IMR-90 (cell line): ENCODE measurements at regions not wholly inside any gene's neighbourhood (a gene's known extent, or its start where the extent isn't known, plus 50 kb on each side); places are given as distances from the start of the nearest gene placed in this dataset.
"Not testable (repeated sequence)": the region's sequence is repeated elsewhere in the genome, so short reads cannot be mapped to it uniquely, and the experiment has no call there.

Source experiments
- ATAC-seq: fragments of 200-7000 bp; cut with Tn5 transposase; 2 replicates; pipeline ENCODE4 v1.9.1; 2020; ENCODE audit warnings: low read depth, mild to moderate bottlenecking, moderate library complexity
- BruUV-seq: library from RNA; stranded (reverse); fragments of 400-500 nt; replicated peaks from 2 replicates; lab custom pipeline; 2021; lab: Mats Ljungman, UMichigan
- CTCF ChIA-PET: fragments of 300-600 bp; formaldehyde crosslinking; extraction: SDS; loops from one replicate; lab custom pipeline; 2021; ENCODE audit warnings: antibody characterized with exemption; lab: Yijun Ruan, JAX
- POLR2A ChIA-PET: fragments of 300-600 bp; sonication (Branson Sonifier 250); formaldehyde crosslinking; loops from one replicate; lab custom pipeline; 2022; ENCODE audit warnings: antibody characterized with exemption; ENCODE audit not compliant: unreplicated experiment; lab: Charles Lee
- DNase-seq: peaks from one replicate; pipeline ENCODE4 v3.0.0; 2013
- H2AFZ ChIP-seq: replicated peaks from 2 replicates; pipeline ENCODE3; 2013; ENCODE audit warnings: low read length, mild to moderate bottlenecking; ENCODE audit not compliant: poor library complexity
- H2AK5ac ChIP-seq: 2 replicates; pipeline ENCODE4 v1.6.1; 2013; ENCODE audit warnings: low read depth, low read length, inconsistent platforms
- H2AK9ac ChIP-seq: replicated peaks from 2 replicates; pipeline ENCODE3; 2013; ENCODE audit warnings: mild to moderate bottlenecking, low read depth, low read length, moderate library complexity; ENCODE audit not compliant: poor library complexity
- H2BK120ac ChIP-seq: 2 replicates; pipeline ENCODE4 v1.6.1; 2013; ENCODE audit warnings: low read depth, low read length, inconsistent platforms
- H2BK15ac ChIP-seq: 3 replicates; pipeline ENCODE4 v1.6.1; 2013; ENCODE audit warnings: low read depth, low read length, inconsistent platforms
- H2BK20ac ChIP-seq: 2 replicates; pipeline ENCODE4 v1.6.1; 2013; ENCODE audit warnings: low read depth, mild to moderate bottlenecking, inconsistent platforms, low read length, moderate library complexity
- H2BK5ac ChIP-seq: 2 replicates; pipeline ENCODE4 v1.6.1; 2013; ENCODE audit warnings: mild to moderate bottlenecking, low read depth, low read length, inconsistent platforms; ENCODE audit not compliant: poor library complexity, severe bottlenecking
- H3K14ac ChIP-seq: replicated peaks from 2 replicates; pipeline ENCODE4 v1.6.1; 2013; ENCODE audit warnings: low read depth, low read length, inconsistent platforms
- H3K18ac ChIP-seq: 2 replicates; pipeline ENCODE4 v1.6.1; 2013; ENCODE audit warnings: low read depth, low read length, control low read depth
- H3K23ac ChIP-seq: 2 replicates; pipeline ENCODE4 v1.6.1; 2013; ENCODE audit warnings: low read depth, low read length, inconsistent platforms
- H3K27ac ChIP-seq: 2 replicates; pipeline ENCODE4 v1.5.1; 2013; ENCODE audit warnings: mild to moderate bottlenecking, control low read depth, low read length; ENCODE audit not compliant: insufficient read depth
- H3K27me3 ChIP-seq: 2 replicates; pipeline ENCODE4 v1.6.1; 2013; ENCODE audit warnings: low read length; ENCODE audit not compliant: control insufficient read depth, insufficient read depth
- H3K36me3 ChIP-seq: 2 replicates; pipeline ENCODE4 v1.6.1; 2013; ENCODE audit warnings: low read length, mixed read lengths; ENCODE audit not compliant: control insufficient read depth, insufficient read depth
- H3K4ac ChIP-seq: 2 replicates; pipeline ENCODE4 v1.6.1; 2013; ENCODE audit warnings: low read depth, low read length, inconsistent platforms
- H3K4me1 ChIP-seq: 2 replicates; pipeline ENCODE4 v1.6.1; 2013; ENCODE audit warnings: low read length, mixed read lengths; ENCODE audit not compliant: control insufficient read depth, insufficient read depth
- H3K4me2 ChIP-seq: 2 replicates; pipeline ENCODE4 v1.6.1; 2013; ENCODE audit warnings: low read depth, mild to moderate bottlenecking, control low read depth, low read length, moderate library complexity
- H3K4me3 ChIP-seq: 2 replicates; pipeline ENCODE4 v1.5.1; 2013; ENCODE audit warnings: low read depth, mild to moderate bottlenecking, control low read depth, low read length, moderate library complexity; ENCODE audit not compliant: insufficient read depth
- H3K56ac ChIP-seq: 2 replicates; pipeline ENCODE4 v1.6.1; 2013; ENCODE audit warnings: low read length, inconsistent platforms; ENCODE audit not compliant: insufficient read depth; ENCODE audit errors: extremely low read depth
- H3K79me1 ChIP-seq, 2 experiments: 2 replicates each; pipeline ENCODE4 v1.6.1; 2013; ENCODE audit warnings: low read length in 2 of 2, inconsistent platforms in 1 of 2, low read depth in 1 of 2
- H3K9ac ChIP-seq: 2 replicates; pipeline ENCODE4 v1.6.1; 2013; ENCODE audit warnings: low read depth, low read length, control low read depth
- H3K9me1 ChIP-seq: 2 replicates; pipeline ENCODE4 v1.6.1; 2013; ENCODE audit warnings: low read length, inconsistent platforms; ENCODE audit not compliant: insufficient read depth
- H3K9me3 ChIP-seq: 2 replicates; pipeline ENCODE4 v1.6.1; 2013; ENCODE audit warnings: low read length; ENCODE audit not compliant: control insufficient read depth, insufficient read depth
- H4K20me1 ChIP-seq: 2 replicates; pipeline ENCODE4 v1.6.1; 2013; ENCODE audit warnings: low read length, inconsistent platforms; ENCODE audit not compliant: insufficient read depth
- H4K5ac ChIP-seq: 2 replicates; pipeline ENCODE4 v1.6.1; 2013; ENCODE audit warnings: mild to moderate bottlenecking, low read depth, low read length, control low read depth
- H4K8ac ChIP-seq, 2 experiments: 2 replicates each; pipeline ENCODE4 v1.6.1; 2013; ENCODE audit warnings: low read depth in 2 of 2, low read length in 2 of 2, control low read depth in 1 of 2, inconsistent platforms in 1 of 2
- H4K91ac ChIP-seq: 2 replicates; pipeline ENCODE4 v1.6.1; 2013; ENCODE audit warnings: low read depth, low read length, inconsistent platforms; ENCODE audit not compliant: insufficient read depth
- WGBS, 2 experiments: methylation state at CpG; one replicate each; pipeline versions ENCODE4 v1.1.5 to v1.1.7; 2013; ENCODE audit warnings: missing lambda C conversion rate in 2 of 2; ENCODE audit not compliant: insufficient read length in 1 of 2; ENCODE audit errors: extremely low coverage in 2 of 2; 5-methylcytosine and 5-hydroxymethylcytosine counted together
- dilution Hi-C: fragments of 300-500 bp; cut with HindIII; formaldehyde crosslinking; loops from one replicate; pipeline ENCODE4 v1.14.3; 2018; ENCODE audit warnings: low sequenced_read_pairs; ENCODE audit not compliant: unreplicated experiment
- in situ Hi-C: fragments of 300-500 bp; cut with MboI; formaldehyde crosslinking; loops from 3 replicates; pipeline ENCODE4 v1.14.3; 2019; ENCODE audit warnings: low sequenced_read_pairs, inconsistent platforms, mixed read lengths
- intact Hi-C: fragments of 100-400 bp; cut with micrococcal nuclease; formaldehyde crosslinking; loops from 2 replicates; pipeline ENCODE4 v1.10.0; 2022

- in situ Hi-C loops, CTCF ChIA-PET, BruUV-seq, ATAC-seq, H2BK20ac ChIP-seq, H3K4me3 ChIP-seq, H3K4me1 ChIP-seq, H3K14ac ChIP-seq, H4K8ac ChIP-seq, H3K36me3 ChIP-seq, H2BK15ac ChIP-seq, H4K20me1 ChIP-seq, H3K4ac ChIP-seq, dilution Hi-C loops, H3K79me1 ChIP-seq, H4K5ac ChIP-seq, H3K9me1 ChIP-seq, H3K27me3 ChIP-seq, H2AK9ac ChIP-seq, H3K56ac ChIP-seq, H2AK5ac ChIP-seq, H3K23ac ChIP-seq, DNase-seq, intact Hi-C loops, H2AFZ ChIP-seq, H3K27ac ChIP-seq, H2BK5ac ChIP-seq, H2BK120ac ChIP-seq, H3K4me2 ChIP-seq, H3K18ac ChIP-seq, H3K9ac ChIP-seq, POLR2A ChIA-PET, H4K91ac ChIP-seq: not testable (repeated sequence)
- H3K9me3 ChIP-seq, result peaks cover 18% of the 10 kb centered on the region; the same call in 1 of the 2 replicates
- WGBS, 2 experiments, result no CpG with 5 or more reads among the region's 3 CpGs
Observed at GRCh38 chr13:18240086-18240485, 941.5 kb downstream of the TUBA3C start.

DNA sequence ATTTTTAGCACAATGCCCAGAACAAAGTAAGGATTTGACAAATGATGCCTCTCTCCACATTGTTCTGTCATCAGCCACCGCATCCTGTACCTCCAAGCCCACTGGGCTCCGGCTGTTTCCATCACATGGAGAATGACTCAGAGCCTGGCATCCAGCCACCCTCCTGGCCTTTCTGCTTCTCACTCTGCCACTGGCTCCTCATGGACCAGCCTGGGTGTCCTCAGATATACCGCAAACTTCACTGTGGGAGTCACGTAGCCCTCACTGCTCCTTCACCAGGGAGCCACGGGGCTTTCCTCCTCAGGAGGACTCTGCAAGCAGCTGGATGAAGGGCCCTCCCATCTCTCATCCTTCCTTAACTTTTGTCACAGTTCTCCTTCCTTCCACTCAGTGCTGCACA is 943.0 kb downstream of the TUBA3C start:
- H2BK15ac ChIP-seq, H3K4me1 ChIP-seq, H4K20me1 ChIP-seq, H4K8ac ChIP-seq, H3K27ac ChIP-seq, POLR2A ChIA-PET, H4K91ac ChIP-seq, H3K79me1 ChIP-seq, DNase-seq, H2BK5ac ChIP-seq, H3K4ac ChIP-seq, H3K18ac ChIP-seq, H3K4me3 ChIP-seq, H3K56ac ChIP-seq, BruUV-seq, H4K5ac ChIP-seq, intact Hi-C loops, in situ Hi-C loops, H3K9ac ChIP-seq, dilution Hi-C loops, H2AK9ac ChIP-seq, H3K14ac ChIP-seq, H2BK120ac ChIP-seq, H3K23ac ChIP-seq, H2AK5ac ChIP-seq, H2BK20ac ChIP-seq, ATAC-seq, H3K4me2 ChIP-seq, H3K36me3 ChIP-seq, H2AFZ ChIP-seq, H3K9me1 ChIP-seq, H3K27me3 ChIP-seq, CTCF ChIA-PET: not testable (repeated sequence)
- H3K9me3 ChIP-seq, result peaks cover 25% of the 10 kb centered on the region; the same call in 1 of the 2 replicates
- 50% methylated on average over 2 of the region's 5 CpGs; no CpG with 5 or more reads in 1 of the 2 experiments for WGBS, 2 experiments
